SJSA1 (cell line): ENCODE measurements at regions not wholly inside any gene's neighbourhood (a gene's known extent, or its start where the extent isn't known, plus 50 kb on each side); places are given as distances from the start of the nearest gene placed in this dataset.

ENCODE experiments used
- DNase-seq, 2 experiments: peaks; one replicate each; pipeline ENCODE4 v3.0.0-alpha.2; 2015 to 2020; ENCODE audit warnings: low spot score in 2 of 2, low read depth in 1 of 2
- H3K27ac ChIP-seq: fragments of 250-450 bp; sonication (Bioruptor Pico); 2 replicates; pipeline ENCODE4 v1.5.1; 2020; ENCODE audit warnings: mild to moderate bottlenecking, moderate library complexity
- H3K27me3 ChIP-seq: fragments of 250-450 bp; sonication (Bioruptor Pico); replicated peaks from 2 replicates; pipeline ENCODE4 v1.5.1; 2020; ENCODE audit warnings: mild to moderate bottlenecking, moderate library complexity
- H3K36me3 ChIP-seq: fragments of 250-450 bp; sonication (Bioruptor Pico); 2 replicates; pipeline ENCODE4 v1.5.1; 2020; ENCODE audit warnings: mild to moderate bottlenecking
- H3K4me1 ChIP-seq: fragments of 250-450 bp; sonication (Bioruptor Pico); replicated peaks from 2 replicates; pipeline ENCODE4 v1.6.1; 2021; ENCODE audit warnings: mild to moderate bottlenecking
- H3K4me3 ChIP-seq: fragments of 250-450 bp; sonication (Bioruptor Pico); 2 replicates; pipeline ENCODE4 v1.5.1; 2020; ENCODE audit warnings: mild to moderate bottlenecking
- H3K9me3 ChIP-seq: fragments of 250-450 bp; sonication (Bioruptor Pico); replicated peaks from 2 replicates; pipeline ENCODE4 v1.5.1; 2020; ENCODE audit warnings: mild to moderate bottlenecking

- no peaks in the 10 kb centered on the region for H3K9me3 ChIP-seq
- H3K4me1 ChIP-seq: peaks cover 12% of the 10 kb centered on the region
- no peak for DNase-seq
- no peaks in the 10 kb centered on the region for H3K36me3 ChIP-seq
- H3K27ac ChIP-seq: no peak overlapping the region
- H3K4me3 ChIP-seq: no peak overlapping the region
- H3K27me3 ChIP-seq: no peaks in the 10 kb centered on the region
Observed at GRCh38 chr13:24036115-24036514, 124.4 kb upstream of the SPATA13 start.

GRCh38 chr13:24038405-24038804 lies 122.1 kb upstream of the SPATA13 start:
- peak overlapping the region; percentile 20; the same call in 1 of the 2 replicates for H3K27ac ChIP-seq
- no peak overlapping the region for H3K4me3 ChIP-seq
- no peaks in the 10 kb centered on the region for H3K9me3 ChIP-seq
- H3K4me1 ChIP-seq: peaks cover 12% of the 10 kb centered on the region
- H3K27me3 ChIP-seq: no peaks in the 10 kb centered on the region
- no peaks in the 10 kb centered on the region for H3K36me3 ChIP-seq
- peak in 1 of 2 experiments; percentile 27 for DNase-seq

GRCh38 chr13:24038841-24039330 lies 121.6 kb upstream of the SPATA13 start:
- Histone ChIP-seq H3K4me1 (peaks cover 12% of the 10 kb centered on the region), H3K4me3 (no peak overlapping the region)

GRCh38 chr13:24039621-24040475 lies 120.7 kb upstream of the SPATA13 start:
- Histone ChIP-seq H3K27ac (no peak overlapping the region), H3K4me1 (peaks cover 12% of the 10 kb centered on the region)

More at GRCh38 chr13:24038841-24039330, 121.6 kb upstream of the SPATA13 start:
- Histone ChIP-seq H3K27me3 (no peaks in the 10 kb centered on the region), H3K9me3 (no peaks in the 10 kb centered on the region), H3K36me3 (no peaks in the 10 kb centered on the region), H3K27ac (peak overlapping the region; percentile 20; the same call in 1 of the 2 replicates)
- peak in 1 of 2 experiments; percentile 35 for DNase-seq

GRCh38 chr13:24040835-24041234 lies 119.7 kb upstream of the SPATA13 start:
- H3K27me3 ChIP-seq: no peaks in the 10 kb centered on the region
- H3K9me3 ChIP-seq: no peaks in the 10 kb centered on the region

More at GRCh38 chr13:24039621-24040475, 120.7 kb upstream of the SPATA13 start:
- no peaks in the 10 kb centered on the region for H3K9me3 ChIP-seq
- H3K4me3 ChIP-seq: no peak overlapping the region
- no peaks in the 10 kb centered on the region for H3K27me3 ChIP-seq
- no peak for DNase-seq
- H3K36me3 ChIP-seq: no peaks in the 10 kb centered on the region

GRCh38 chr13:24041651-24042225 lies 118.8 kb upstream of the SPATA13 start:
- no peak for DNase-seq
- H3K36me3 ChIP-seq: no peaks in the 10 kb centered on the region

More at GRCh38 chr13:24040835-24041234, 119.7 kb upstream of the SPATA13 start:
- no peaks in the 10 kb centered on the region for H3K36me3 ChIP-seq
- no peak overlapping the region for H3K4me3 ChIP-seq
- peaks cover 12% of the 10 kb centered on the region for H3K4me1 ChIP-seq
- DNase-seq: no peak
- no peak overlapping the region for H3K27ac ChIP-seq

GRCh38 chr13:24042710-24043440 lies 117.6 kb upstream of the SPATA13 start:
- Histone ChIP-seq H3K9me3 (peaks cover 4% of the 10 kb centered on the region; the same call in 1 of the 2 replicates), H3K27ac (no peak overlapping the region), H3K4me1 (peaks cover 12% of the 10 kb centered on the region), H3K36me3 (no peaks in the 10 kb centered on the region), H3K4me3 (no peak overlapping the region), H3K27me3 (no peaks in the 10 kb centered on the region)
- no peak for DNase-seq

More at GRCh38 chr13:24041651-24042225, 118.8 kb upstream of the SPATA13 start:
- H3K9me3 ChIP-seq: peaks cover 2% of the 10 kb centered on the region; the same call in 1 of the 2 replicates
- H3K4me1 ChIP-seq: peaks cover 12% of the 10 kb centered on the region
- no peaks in the 10 kb centered on the region for H3K27me3 ChIP-seq
- no peak overlapping the region for H3K4me3 ChIP-seq
- no peak overlapping the region for H3K27ac ChIP-seq

GRCh38 chr13:24043590-24044350 lies 116.8 kb upstream of the SPATA13 start:
- no peaks in the 10 kb centered on the region for H3K27me3 ChIP-seq
- no peak for DNase-seq
- H3K4me1 ChIP-seq: peaks cover 4% of the 10 kb centered on the region
- H3K4me3 ChIP-seq: no peak overlapping the region
- peaks cover 4% of the 10 kb centered on the region; the same call in 1 of the 2 replicates for H3K9me3 ChIP-seq
- no peaks in the 10 kb centered on the region for H3K36me3 ChIP-seq
- H3K27ac ChIP-seq: no peak overlapping the region

GRCh38 chr13:24045597-24045996 lies 114.9 kb upstream of the SPATA13 start:
- Histone ChIP-seq H3K36me3 (no peaks in the 10 kb centered on the region), H3K4me3 (no peak overlapping the region), H3K27ac (no peak overlapping the region), H3K9me3 (peaks cover 4% of the 10 kb centered on the region; the same call in 1 of the 2 replicates), H3K4me1 (peaks cover 4% of the 10 kb centered on the region), H3K27me3 (no peaks in the 10 kb centered on the region)
- no peak for DNase-seq

GRCh38 chr13:24050292-24050711 lies 110.2 kb upstream of the SPATA13 start:
- Histone ChIP-seq H3K27ac (no peak overlapping the region), H3K36me3 (no peaks in the 10 kb centered on the region), H3K4me3 (no peak overlapping the region), H3K27me3 (no peaks in the 10 kb centered on the region), H3K4me1 (peaks cover 22% of the 10 kb centered on the region), H3K9me3 (peaks cover 4% of the 10 kb centered on the region; the same call in 1 of the 2 replicates)
- peak in 1 of 2 experiments; percentile 13 for DNase-seq

GRCh38 chr13:24050796-24051715 lies 109.5 kb upstream of the SPATA13 start:
- Histone ChIP-seq H3K4me3 (no peak overlapping the region), H3K27me3 (no peaks in the 10 kb centered on the region), H3K4me1 (peaks cover 22% of the 10 kb centered on the region), H3K36me3 (no peaks in the 10 kb centered on the region), H3K9me3 (peaks cover 4% of the 10 kb centered on the region; the same call in 1 of the 2 replicates), H3K27ac (no peak overlapping the region)
- no peak for DNase-seq
